ENCODE measurements at regions not wholly inside any gene's neighbourhood (a gene's known extent, or its start where the extent isn't known, plus 50 kb on each side); places are given as distances from the start of the nearest gene placed in this dataset.

GRCh38 chr14:36083317-36083716 lies 93.2 kb downstream of the PTCSC3 start:
- no peak for DNase-seq (ENCODE audit: low read depth, low spot score)

GRCh38 chr14:36078080-36078479 lies 98.4 kb downstream of the PTCSC3 start:
- no peak for DNase-seq (ENCODE audit: low read depth, low spot score)

GRCh38 chr14:36076197-36076596 lies 100.3 kb downstream of the PTCSC3 start:
- no peak for DNase-seq (ENCODE audit: low read depth, low spot score)

GRCh38 chr14:36075203-36075602 lies 101.3 kb downstream of the PTCSC3 start:
- no peak for DNase-seq (ENCODE audit: low read depth, low spot score)

- no peak for DNase-seq (ENCODE audit: low read depth, low spot score)
These were observed 105.8 kb downstream of the PTCSC3 start for GRCh38 chr14:36070720-36071043.

- no peak for DNase-seq (ENCODE audit: low read depth, low spot score)
These were observed 106.3 kb downstream of the PTCSC3 start for GRCh38 chr14:36070031-36070719.

GRCh38 chr14:36069535-36069900 lies 107.0 kb downstream of the PTCSC3 start:
- DNase-seq (ENCODE audit: low read depth, low spot score): no peak

GRCh38 chr14:36068777-36069534 lies 107.6 kb downstream of the PTCSC3 start:
- DNase-seq (ENCODE audit: low read depth, low spot score): no peak

GRCh38 chr14:36067428-36068187 lies 108.9 kb downstream of the PTCSC3 start:
- DNase-seq (ENCODE audit: low read depth, low spot score): no peak

- no peak for DNase-seq (ENCODE audit: low read depth, low spot score)
These were observed 109.9 kb downstream of the PTCSC3 start for GRCh38 chr14:36066636-36067035.

- DNase-seq (ENCODE audit: low read depth, low spot score): no peak
These were observed 110.7 kb downstream of the PTCSC3 start for GRCh38 chr14:36065831-36066230.

- DNase-seq (ENCODE audit: low read depth, low spot score): no peak
These were observed 117.0 kb downstream of the PTCSC3 start for GRCh38 chr14:36059531-36059930.

- DNase-seq (ENCODE audit: low read depth, low spot score): no peak
These were observed 118.9 kb downstream of the PTCSC3 start for GRCh38 chr14:36057452-36058116.

- no peak for DNase-seq (ENCODE audit: low read depth, low spot score)
These were observed 119.7 kb downstream of the PTCSC3 start for GRCh38 chr14:36056845-36057244.

GRCh38 chr14:36055681-36056225 lies 120.8 kb downstream of the PTCSC3 start:
- no peak for DNase-seq (ENCODE audit: low read depth, low spot score)

- no peak for DNase-seq (ENCODE audit: low read depth, low spot score)
These were observed 121.5 kb downstream of the PTCSC3 start for GRCh38 chr14:36055052-36055378.

GRCh38 chr14:36054353-36055051 lies 122.0 kb downstream of the PTCSC3 start:
- no peak for DNase-seq (ENCODE audit: low read depth, low spot score)

- no peak for DNase-seq (ENCODE audit: low read depth, low spot score)
These were observed 123.8 kb downstream of the PTCSC3 start for GRCh38 chr14:36052681-36053080.

- no peak for DNase-seq (ENCODE audit: low read depth, low spot score)
These were observed 124.5 kb downstream of the PTCSC3 start for GRCh38 chr14:36052063-36052462.

- no peak for DNase-seq (ENCODE audit: low read depth, low spot score)
These were observed 127.9 kb downstream of the PTCSC3 start for GRCh38 chr14:36048667-36049066.

GRCh38 chr14:36047912-36048311 lies 128.6 kb downstream of the PTCSC3 start:
- no peak for DNase-seq (ENCODE audit: low read depth, low spot score)

All from activated CD4-positive, CD25-positive, alpha-beta regulatory T cell treated with anti-CD3 and anti-CD28 coated beads, Interleukin-2, amount 50 U/mL, for 16 hours (primary cell).